ENCODE measurements at regions not wholly inside any gene's neighbourhood (a gene's known extent, or its start where the extent isn't known, plus 50 kb on each side); places are given as distances from the start of the nearest gene placed in this dataset.

DNA sequence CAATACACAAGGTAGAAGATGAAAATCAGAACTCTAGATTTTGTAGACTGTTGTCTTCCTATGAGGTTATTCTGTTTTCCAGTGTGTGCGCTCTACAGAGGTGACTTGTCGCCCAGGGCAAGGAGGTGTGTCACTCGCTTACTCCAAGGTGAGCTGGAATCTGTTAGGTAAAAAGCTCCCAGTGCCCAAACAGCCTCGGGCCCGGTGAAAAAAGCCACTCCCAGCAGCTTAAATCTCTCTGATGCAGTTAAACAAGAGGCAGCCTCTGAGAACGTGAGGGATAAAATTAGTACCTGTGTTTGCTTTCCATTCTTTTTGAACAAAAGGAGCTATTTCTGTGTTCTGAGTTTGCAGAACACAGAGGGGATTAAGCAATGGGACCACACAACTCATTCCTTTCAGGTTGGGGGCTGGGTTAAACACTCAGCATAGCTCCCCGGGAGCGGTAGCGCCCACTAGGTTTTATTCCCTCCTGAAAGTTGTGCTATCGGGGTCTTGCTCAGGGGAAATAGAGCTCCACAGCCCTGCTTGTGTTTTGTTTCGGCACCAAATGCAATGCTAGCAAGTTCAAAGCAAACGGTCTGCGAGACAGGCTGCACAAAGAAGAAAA lies 181.2 kb downstream of the FOXA2 start (continued):
- TF ChIP-seq, protein P1, sequence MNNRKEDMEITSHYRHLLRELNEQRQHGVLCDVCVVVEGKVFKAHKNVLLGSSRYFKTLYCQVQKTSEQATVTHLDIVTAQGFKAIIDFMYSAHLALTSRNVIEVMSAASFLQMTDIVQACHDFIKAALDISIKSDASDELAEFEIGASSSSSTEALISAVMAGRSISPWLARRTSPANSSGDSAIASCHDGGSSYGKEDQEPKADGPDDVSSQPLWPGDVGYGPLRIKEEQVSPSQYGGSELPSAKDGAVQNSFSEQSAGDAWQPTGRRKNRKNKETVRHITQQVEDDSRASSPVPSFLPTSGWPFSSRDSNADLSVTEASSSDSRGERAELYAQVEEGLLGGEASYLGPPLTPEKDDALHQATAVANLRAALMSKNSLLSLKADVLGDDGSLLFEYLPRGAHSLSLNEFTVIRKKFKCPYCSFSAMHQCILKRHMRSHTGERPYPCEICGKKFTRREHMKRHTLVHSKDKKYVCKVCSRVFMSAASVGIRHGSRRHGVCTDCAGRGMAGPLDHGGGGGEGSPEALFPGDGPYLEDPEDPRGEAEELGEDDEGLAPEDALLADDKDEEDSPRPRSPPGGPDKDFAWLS (CRISPR knock-in tag; IDR thresholded peaks at IDR 0.05; ENCODE audit: borderline replicate concordance): no peak
- TF ChIP-seq, protein P2, sequence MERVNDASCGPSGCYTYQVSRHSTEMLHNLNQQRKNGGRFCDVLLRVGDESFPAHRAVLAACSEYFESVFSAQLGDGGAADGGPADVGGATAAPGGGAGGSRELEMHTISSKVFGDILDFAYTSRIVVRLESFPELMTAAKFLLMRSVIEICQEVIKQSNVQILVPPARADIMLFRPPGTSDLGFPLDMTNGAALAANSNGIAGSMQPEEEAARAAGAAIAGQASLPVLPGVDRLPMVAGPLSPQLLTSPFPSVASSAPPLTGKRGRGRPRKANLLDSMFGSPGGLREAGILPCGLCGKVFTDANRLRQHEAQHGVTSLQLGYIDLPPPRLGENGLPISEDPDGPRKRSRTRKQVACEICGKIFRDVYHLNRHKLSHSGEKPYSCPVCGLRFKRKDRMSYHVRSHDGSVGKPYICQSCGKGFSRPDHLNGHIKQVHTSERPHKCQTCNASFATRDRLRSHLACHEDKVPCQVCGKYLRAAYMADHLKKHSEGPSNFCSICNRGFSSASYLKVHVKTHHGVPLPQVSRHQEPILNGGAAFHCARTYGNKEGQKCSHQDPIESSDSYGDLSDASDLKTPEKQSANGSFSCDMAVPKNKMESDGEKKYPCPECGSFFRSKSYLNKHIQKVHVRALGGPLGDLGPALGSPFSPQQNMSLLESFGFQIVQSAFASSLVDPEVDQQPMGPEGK (CRISPR knock-in tag; IDR thresholded peaks at IDR 0.05): peak; percentile 64; the same call in 1 of the 2 replicates
- TF ChIP-seq, protein P3, sequence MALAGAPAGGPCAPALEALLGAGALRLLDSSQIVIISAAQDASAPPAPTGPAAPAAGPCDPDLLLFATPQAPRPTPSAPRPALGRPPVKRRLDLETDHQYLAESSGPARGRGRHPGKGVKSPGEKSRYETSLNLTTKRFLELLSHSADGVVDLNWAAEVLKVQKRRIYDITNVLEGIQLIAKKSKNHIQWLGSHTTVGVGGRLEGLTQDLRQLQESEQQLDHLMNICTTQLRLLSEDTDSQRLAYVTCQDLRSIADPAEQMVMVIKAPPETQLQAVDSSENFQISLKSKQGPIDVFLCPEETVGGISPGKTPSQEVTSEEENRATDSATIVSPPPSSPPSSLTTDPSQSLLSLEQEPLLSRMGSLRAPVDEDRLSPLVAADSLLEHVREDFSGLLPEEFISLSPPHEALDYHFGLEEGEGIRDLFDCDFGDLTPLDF (CRISPR knock-in tag; IDR thresholded peaks at IDR 0.05): 0 out of 2 replicates have a peak, but pooled peaks have one; percentile 26
- 0 out of 2 replicates have a peak, but pooled peaks have one; percentile 49 for TF ChIP-seq ZNF878 (CRISPR knock-in tag; IDR thresholded peaks at IDR 0.05)
- no peak for TF ChIP-seq ZNF704 (CRISPR knock-in tag; IDR thresholded peaks at IDR 0.05; ENCODE audit: borderline replicate concordance)
- TF ChIP-seq ZNF335 (CRISPR knock-in tag; IDR thresholded peaks at IDR 0.05): peak; percentile 42; the same call in 1 of the 2 replicates
- TF ChIP-seq JDP2 (CRISPR knock-in tag; IDR thresholded peaks at IDR 0.05; ENCODE audit: borderline replicate concordance): no peak
- TF ChIP-seq MATR3 (CRISPR knock-in tag; IDR thresholded peaks at IDR 0.05): no peak
- 0 out of 2 replicates have a peak, but pooled peaks have one; percentile 11 for TF ChIP-seq SSRP1 (CRISPR knock-in tag; IDR thresholded peaks at IDR 0.05)
- TF ChIP-seq ZNF331 (CRISPR knock-in tag; IDR thresholded peaks at IDR 0.05): 0 out of 2 replicates have a peak, but pooled peaks have one; percentile 42
- TF ChIP-seq ZNF577 (CRISPR knock-in tag; IDR thresholded peaks at IDR 0.05; ENCODE audit: borderline replicate concordance, low read depth): no peak
- TF ChIP-seq, protein P4, sequence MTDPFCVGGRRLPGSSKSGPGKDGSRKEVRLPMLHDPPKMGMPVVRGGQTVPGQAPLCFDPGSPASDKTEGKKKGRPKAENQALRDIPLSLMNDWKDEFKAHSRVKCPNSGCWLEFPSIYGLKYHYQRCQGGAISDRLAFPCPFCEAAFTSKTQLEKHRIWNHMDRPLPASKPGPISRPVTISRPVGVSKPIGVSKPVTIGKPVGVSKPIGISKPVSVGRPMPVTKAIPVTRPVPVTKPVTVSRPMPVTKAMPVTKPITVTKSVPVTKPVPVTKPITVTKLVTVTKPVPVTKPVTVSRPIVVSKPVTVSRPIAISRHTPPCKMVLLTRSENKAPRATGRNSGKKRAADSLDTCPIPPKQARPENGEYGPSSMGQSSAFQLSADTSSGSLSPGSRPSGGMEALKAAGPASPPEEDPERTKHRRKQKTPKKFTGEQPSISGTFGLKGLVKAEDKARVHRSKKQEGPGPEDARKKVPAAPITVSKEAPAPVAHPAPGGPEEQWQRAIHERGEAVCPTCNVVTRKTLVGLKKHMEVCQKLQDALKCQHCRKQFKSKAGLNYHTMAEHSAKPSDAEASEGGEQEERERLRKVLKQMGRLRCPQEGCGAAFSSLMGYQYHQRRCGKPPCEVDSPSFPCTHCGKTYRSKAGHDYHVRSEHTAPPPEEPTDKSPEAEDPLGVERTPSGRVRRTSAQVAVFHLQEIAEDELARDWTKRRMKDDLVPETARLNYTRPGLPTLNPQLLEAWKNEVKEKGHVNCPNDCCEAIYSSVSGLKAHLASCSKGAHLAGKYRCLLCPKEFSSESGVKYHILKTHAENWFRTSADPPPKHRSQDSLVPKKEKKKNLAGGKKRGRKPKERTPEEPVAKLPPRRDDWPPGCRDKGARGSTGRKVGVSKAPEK (CRISPR knock-in tag; IDR thresholded peaks at IDR 0.05; ENCODE audit: borderline replicate concordance): 0 out of 2 replicates have a peak, but pooled peaks have one; percentile 52
- TF ChIP-seq MEIS2 (CRISPR knock-in tag; IDR thresholded peaks at IDR 0.05): 0 out of 2 replicates have a peak, but pooled peaks have one; percentile 9
- no peak for TF ChIP-seq SKIL (CRISPR knock-in tag; IDR thresholded peaks at IDR 0.05; ENCODE audit: borderline replicate concordance)
- no peak for TF ChIP-seq HNRNPK (IDR thresholded peaks at IDR 0.05; ENCODE audit: low read depth, low read length, poor library complexity, severe bottlenecking)
- TF ChIP-seq SIX4 (CRISPR knock-in tag; IDR thresholded peaks at IDR 0.05): no peak
- no peak for TF ChIP-seq TOPORS (CRISPR knock-in tag; IDR thresholded peaks at IDR 0.05)

All from HepG2 (cell line).